ENCODE measurements at regions not wholly inside any gene's neighbourhood (a gene's known extent, or its start where the extent isn't known, plus 50 kb on each side); places are given as distances from the start of the nearest gene placed in this dataset.
A peak's percentile ranks its signal among the peaks of the same experiment; 100 is the strongest.

DNA sequence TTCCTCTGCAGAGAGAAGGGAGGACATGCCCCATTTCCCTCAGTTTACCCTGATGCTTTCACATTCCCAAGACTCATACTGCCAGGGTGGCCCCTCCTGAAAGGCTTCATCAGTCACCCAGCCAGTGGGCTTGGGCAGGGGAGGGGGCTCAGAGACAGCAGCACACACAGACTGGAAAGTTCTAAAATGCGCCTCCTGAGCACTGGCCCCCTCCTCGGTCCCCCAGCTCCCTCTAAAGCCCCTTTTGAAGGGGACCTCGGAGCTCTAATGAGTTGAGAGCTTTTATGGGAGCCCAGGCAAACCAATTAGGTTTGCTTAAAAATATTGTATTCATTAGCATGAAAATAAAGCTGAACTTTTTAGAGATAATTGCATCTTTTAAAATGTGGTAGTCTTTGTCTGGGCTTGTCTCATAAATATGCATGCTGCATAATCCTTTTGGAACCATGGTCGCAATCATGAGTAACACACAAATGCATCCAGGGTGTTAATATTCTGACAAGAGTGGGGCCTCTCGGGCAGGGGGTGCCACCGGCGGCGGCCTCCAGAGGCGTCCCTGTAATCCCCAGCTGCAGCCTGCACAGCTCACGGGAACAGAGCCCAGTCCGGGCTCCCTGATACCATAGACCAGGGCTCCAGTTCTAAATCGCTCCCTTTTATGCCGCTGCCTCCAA lies 78.5 kb downstream of the RPLP1 start:
- DNase-seq, result no peak

DNA sequence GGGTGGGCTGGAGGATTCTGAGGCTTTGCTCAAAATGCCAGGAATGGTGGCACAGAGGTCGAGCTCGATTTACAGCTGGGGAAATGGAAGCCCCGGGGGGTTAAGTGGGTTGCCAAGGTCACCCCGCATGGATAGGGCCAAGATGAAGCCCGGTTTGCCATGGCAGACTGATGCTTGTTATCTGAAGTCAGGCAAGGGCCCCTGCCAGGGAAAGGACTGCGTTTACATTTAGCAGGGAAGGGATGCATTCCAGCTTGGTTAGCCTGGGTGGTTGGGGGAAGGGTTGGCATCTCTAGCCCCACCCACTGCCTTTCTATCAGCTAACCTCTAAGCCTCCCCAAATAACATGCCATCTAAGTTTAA lies 79.0 kb downstream of the RPLP1 start:
- DNase-seq, result peak; percentile 33

DNA sequence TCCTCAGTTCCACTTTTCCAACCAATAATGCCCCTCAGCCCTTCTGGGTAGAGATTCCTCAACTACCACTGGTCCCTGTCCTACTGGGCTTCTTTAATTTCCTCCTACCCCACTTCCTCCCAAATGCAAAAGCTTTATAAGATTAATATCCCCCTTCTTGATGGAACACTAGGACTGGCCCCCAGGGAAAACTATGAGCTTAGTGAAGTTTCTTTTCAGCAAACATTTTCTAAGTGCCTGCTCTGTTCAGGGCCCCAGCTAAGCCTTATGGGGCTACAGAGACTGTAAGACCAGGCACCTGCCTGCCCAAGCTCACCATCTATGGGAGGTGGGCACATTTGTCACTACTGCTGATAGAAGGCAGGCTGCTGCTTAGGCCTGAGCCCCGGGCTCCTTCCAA lies 79.4 kb downstream of the RPLP1 start:
- no peak for DNase-seq

DNA sequence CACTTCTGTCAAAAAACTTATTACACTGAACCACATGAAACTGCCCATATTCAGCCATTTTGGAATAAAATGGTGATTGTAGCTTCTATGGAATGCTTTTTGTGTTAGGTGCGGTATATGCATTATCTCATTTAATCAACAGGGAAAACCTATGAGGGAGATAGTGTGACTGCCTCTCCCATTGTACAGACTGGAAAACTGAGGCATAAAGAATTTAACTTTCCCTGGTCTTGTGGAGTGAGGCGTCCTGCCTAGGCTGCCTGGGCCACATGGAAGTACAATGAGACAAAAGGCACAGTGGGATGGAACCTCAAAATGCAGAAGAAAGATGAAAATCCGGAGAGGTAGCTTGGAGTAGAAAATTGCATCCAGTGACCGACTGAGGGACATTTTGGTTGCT lies 80.2 kb downstream of the RPLP1 start:
- no peak for DNase-seq

DNA sequence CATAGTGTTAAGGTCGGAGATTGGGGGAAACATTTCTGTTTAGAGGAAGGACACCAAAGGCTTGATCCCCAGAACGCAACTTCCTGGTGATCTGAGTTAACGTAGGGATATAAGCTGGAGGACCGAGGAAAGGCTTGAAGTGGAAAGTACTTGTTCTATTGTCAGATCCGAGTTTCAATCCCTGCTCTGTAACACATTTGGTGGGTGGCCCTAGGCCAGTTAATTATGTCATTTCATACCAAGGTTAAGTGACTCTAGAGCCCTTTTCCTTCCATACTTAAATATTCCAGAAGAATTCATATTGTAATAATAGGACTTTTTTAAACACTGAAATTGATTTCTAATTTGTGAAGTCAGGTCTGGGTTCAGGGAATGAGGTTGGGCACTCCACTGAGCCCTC lies 80.9 kb downstream of the RPLP1 start:
- DNase-seq, result no peak

DNA sequence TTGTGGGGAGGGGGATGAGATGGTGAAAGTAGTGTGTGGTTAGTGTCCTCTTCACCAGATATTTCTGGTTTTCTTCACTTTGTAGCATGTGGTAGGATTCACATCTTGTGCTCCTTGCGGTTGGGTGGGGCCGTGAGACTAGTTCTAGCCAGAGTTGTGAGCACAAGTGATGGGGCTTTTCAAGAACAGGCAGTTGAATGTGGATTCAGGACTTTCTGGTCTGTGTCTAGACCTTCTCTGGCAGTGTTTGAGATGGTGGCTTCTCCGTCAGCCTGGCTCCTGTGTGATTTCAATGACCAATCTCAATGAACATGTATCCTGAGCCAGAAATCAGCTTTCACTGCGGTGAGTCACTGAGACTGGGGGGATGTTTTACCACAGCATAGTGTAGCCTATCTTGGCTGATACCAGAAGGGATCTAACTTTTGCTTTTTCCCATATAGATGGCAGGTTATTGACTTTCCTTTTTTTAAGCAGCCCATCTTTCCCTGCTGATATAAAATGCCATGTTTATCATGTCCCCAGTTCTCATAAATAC lies 82.6 kb downstream of the RPLP1 start:
- peak; percentile 79 for DNase-seq

DNA sequence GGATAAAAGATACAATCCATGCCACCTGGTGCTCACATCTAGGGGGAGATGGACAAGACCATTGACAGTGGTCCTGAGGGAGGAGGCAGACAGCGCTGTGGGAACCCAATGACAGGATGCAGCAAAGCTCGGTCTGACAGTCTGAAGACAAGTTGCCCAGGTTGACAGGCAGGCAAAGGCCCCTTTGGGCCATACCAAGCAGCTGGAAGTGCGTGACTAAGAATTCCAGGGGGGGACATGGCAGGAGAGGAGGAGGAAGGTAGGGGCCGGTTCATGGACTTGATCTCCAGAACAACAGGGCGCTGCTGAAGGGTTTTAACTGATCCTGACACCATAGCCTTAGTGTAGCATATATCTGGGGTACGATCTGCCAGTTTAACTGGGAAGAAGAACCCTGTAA lies 83.4 kb downstream of the RPLP1 start:
- DNase-seq, result no peak

DNA sequence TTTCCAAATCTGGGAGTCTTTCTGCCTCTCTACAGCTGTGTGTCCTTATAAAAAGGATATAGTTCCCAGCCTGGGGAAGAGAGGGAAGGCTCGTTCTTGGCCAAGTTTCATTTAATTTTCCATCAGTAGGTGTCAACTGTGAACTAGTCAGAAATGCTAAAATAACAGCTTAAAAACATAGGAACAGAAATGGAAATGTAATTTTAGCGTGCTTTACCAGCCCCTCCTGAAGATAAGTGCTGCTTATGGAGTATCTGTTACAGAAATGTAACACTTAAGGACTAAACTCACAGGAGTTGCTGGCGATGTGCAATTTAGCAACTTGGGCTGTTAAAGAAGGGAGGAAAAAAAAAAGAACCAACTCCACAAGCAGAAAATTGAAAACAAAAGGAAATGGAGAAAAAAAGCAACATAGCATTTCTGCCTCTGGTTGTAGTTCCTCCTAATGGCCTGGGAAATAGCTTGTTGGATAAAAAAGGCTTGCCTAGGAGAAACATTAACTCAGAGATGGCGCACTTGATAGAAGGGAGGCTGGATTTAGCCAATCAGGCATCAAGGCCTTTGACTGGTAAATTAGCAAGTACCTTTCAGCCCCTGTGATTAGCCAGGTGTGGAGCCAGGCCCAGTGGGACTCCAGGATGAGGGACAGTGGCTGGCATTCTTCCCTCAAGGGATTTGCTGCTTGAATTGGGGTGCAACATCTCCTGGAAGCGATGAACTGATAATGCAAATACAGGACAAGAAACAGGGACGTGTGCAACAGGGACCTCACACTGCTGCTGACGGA lies 84.3 kb downstream of the RPLP1 start:
- no peak for DNase-seq

DNA sequence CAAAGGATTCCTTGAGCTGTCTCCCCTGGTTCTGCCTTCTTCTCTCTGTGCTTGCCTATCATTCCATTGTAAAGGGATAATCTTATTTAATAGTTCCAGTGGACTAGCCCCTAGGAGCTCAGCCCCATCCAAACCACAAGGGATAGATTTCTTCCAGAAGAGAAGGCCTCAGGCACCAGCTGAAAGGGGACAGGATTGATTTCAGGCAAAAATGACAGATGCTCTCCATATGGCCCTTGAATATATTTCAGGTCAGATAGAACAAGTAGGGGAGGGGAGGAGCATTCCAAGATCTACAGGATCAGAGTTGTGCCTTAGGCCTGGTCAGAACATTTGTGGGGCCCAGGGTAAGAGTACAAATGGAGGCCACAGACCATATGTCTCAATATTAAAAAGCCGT lies 85.3 kb downstream of the RPLP1 start:
- DNase-seq, result no peak

DNA sequence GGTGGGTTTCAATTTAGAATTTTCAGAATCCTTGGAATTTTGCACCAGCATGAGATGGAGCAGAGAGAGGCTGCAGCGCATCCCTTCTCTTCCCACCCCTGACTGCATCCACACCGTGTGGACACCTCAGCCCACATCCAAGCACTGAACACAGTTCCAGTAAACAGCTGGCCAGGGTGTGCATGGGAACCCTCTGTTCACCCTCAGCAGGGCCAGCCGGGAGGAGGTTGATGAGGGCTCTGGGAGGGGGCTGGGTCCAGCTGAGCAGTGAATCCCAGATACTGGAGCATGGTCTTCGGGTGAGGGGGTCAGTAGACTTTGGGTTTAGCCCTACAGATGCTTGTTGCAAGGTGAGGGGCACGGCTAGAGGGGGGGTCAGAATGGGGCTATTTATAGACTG lies 85.8 kb downstream of the RPLP1 start:
- DNase-seq, result no peak

DNA sequence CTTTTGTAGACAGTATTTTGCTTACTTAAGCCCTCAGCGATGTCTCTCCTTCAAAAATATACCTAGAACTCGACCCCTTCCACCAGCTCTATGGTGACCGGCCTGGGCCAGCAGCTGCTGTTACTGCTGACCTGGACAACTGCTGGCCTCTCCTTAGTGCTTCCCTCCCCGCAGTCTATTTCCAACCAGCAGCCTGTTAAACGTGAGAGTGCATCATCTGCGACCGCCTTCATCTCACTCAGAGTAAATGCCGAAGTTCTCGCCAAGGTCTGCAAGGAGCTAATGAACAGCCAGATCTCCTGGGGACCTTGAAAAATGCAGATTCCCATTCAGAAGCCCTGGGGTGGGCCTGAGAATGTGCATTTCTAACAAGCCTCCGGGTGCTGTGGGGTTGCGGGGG lies 86.7 kb downstream of the RPLP1 start:
- DNase-seq, result no peak

DNA sequence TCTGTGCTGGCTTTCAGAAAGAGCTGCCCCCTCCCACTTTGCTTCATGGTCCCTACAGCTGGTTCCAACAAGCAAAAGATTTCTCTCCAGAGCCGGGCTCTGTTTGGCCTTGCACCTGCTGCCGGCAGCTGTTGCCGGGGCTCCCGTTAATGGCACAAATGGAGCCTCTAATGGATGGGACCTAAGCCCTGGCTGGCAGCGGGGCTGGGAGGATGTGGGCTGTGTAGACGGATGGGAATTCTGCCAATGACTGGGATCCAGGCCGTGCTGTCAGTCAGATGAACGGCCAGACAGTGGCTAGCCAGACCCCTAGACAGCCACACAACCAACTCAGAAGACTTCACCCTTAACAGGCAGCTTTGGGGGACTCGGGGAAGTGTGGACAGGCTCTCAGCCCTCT lies 88.0 kb downstream of the RPLP1 start:
- no peak for DNase-seq

DNA sequence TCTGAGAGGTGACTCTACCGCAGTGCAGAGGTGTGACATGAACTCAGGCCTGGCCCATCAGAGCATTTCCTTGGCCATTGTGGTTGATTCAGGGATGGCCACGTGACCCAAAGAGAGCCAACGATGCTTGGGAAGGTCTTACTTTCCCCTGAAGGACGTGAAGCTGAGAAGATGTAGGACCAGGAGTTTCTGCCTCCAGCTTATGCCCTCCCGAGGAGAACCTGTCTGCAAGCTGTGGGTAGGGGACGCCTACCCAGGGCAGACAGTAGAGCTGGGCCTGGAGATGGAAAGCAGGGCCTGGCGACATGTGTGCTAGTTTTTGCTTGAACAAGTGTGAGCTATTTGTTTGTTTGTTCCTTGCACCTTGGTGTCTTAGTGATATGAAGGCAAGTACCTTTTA lies 89.4 kb downstream of the RPLP1 start:
- no peak for DNase-seq

DNA sequence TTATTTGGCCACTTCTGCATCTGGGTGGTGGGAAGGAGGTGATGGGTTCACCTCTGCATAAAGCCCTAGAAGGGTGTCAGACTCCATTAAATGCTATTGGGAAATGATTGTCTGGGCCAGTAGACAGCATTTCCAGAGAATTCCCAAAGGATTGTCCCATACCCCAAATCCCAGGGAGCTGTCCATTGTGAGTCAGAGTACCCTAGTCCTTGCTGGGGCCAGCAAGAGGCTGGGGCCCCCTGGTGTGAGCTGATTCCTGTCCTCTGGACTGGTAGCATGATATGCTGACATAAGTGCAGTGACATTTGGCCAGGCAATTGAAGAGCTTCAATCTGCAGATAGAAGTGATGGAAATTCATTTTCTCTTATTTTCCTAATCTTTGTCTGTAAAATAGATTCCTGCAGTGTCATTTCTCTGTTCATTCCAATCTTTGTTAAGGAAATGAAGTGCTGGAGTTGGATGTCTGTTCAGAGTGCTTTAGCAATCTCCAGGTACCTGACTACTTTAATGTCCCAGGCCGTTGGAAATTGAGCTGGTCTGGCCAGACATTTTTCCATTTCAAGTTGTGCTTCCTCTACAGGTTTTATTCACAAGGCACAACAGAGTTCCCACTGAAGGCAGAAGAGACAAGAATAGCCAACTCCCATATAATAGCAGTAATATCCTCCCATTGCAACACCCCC lies 91.2 kb downstream of the RPLP1 start:
- peak; percentile 33 for DNase-seq

DNA sequence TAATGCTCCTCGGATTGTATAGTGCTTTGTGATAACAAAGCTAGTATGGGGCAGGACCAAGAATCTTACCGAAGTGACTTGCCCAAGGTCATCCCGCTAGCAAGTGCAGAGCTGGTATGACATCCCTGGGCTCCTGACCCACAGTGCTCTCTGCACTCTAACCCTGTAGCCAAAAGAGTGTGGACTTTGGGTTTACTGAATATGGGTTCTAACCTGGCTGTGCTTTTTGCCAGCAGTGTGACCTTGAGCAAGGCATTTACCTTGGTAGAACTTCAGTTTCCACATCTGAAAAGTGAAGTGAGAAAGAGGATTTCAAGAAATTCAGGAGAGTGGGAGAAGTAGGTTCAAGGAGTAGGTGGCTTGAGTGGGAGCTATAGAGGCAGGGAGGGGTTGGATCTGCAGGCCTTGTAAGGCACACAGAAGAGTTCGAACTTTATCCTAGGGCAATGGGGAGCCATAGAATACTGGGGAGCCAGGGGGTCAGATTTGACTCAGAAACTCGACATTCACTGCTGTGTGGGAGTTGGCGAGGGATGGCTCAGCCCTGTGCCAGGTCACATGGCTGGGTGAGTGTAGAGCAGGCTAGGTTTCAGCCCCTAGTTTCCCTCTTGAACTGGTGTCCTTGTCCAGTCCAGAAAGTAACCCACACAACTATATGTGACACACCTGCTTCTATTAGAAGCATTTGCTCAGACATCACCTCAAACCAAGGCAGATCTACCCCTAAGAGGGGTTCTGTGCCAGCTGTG lies 91.9 kb downstream of the RPLP1 start:
- no peak for DNase-seq

DNA sequence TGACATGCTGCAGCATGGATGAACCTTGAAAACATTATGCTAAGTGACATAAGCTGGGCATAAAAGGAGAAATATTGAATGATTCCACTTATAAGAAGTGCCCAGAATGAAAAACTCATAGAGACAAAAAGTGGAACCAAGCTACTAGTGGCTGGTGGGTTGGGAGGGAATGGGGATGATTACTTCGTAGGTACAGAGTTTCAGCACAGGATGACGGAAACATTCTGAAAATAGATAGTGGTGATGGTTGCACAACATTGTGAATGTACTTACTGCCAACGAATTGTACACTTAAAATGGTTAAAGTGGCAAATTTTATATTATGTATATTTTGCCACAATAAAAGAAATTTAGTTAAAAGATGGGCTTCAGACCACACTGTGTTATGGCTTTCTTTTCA lies 93.6 kb downstream of the RPLP1 start:
- DNase-seq, result no peak

DNA sequence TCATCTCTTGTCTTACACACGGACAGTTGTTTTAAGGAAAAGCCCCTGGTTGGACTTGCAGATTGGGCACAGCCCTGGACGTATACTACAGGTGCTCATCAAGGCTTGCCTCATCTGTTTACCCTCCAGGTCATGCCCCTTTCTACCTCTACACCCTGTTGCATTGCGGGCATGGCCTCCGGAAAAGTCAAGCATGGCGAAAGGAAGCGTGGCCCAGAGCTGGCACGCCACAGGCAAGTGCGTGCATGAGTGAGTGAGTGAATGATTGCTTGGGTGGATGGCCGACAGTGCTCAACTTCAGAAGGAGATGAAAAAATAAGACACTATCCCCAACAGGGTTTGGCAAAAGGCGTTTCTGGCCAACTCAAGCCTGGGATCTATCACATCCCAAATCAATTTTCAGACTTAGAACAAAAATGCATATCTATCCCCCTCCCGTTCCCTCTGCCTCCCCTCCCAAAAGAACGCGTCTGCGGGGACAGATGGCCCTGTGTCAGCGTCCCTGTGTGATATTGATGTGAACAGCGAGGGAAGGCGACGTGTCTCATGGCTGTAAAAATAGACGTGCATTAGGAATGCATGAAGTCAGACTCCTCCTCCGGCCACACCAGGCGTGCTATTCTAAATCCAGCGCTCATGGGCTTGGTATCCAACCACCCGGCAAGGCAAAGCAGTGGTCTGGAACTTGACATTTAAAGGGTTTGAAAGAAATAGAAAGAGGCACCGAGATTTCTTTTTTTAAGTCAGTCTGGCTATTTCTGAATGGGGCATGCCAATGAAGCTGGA lies 96.0 kb downstream of the RPLP1 start:
- DNase-seq, result peak; percentile 34

DNA sequence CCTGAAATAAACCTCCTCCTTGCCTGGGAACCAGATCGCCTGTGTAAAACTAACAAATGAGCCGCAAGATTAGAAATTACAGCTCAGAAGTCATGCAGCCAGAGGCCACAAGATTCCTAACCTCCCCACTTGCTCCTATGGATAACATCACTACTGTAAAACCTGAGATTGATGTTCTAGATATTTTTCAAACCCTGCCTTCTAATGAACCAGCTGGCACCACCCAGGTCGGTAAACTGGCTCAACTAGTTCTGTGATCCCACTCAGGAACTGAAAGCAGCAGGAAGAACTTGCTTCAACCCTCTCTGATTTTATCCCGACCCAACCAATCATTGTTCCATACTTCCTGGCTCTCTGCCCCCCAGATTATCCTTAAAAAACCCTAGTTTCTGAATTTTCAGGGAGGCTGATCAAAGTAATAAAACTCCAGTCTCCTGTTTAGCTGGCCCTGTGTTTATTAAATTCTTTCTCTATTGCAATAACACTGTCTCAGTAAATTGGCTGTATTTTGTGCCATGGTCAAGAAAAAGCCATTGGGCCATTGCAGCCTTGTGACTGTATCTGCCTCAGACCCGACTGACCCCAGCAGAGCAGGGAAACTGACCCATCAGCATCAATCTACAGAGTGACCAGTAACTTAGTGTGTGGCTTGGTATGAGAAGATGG lies 98.9 kb downstream of the RPLP1 start:
- DNase-seq, result no peak

DNA sequence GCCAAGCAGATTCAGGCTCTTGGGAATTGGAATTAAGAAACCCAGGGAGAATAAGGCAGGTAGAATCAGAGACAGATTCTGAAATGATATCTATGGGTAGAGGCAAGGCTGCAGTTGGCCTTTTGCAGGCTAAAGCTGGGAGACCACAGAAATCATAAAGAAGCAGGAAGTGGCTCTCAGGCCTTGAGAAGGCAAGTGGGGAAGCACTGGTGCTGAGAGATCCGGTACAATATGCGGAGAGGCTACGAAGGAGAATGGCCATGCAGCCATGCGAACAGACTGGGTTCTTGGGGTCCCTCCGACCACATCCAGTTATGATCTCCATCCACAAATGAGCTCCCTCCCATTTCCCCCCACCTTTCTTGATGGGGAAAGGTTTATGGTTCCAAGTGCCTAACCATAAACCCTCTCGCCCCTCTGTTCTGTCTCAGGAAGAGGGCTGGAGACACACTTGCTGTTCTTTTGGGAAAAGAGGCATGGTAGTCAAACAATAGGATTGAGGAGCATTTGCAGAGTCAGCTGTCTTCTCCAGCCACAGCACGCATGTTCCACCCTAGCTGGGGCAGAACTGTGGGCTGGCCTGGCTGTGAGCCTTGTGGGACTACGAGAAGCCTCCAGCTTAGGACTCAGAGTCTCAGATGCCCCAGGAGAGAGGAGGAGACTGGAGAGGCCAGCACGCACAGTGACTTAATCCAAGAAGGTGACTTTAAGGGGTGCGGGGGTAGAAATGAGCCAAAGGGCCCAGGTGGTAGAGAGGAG lies 99.6 kb downstream of the RPLP1 start:
- no peak for DNase-seq

DNA sequence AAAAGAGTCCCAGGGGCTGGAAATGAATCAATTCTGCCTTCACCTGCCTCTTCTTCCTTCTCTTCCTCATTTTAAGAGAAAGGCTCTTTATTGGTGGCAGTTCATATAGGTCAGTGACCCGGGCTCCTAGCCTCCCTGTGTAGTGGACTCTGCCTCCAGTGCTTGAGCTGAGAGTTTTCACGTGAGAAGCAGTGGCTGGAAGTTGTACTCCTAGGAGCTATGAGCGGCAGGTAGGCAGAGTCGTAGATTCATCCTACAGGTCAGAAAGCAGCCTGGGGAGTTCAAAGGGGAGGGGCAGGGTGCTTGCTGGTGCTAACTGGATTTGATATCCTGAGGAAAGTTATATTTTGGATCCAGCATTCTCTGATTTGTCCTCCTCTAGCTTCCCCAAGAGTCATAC lies 101.1 kb downstream of the RPLP1 start:
- no peak for DNase-seq
